Stomach (tissue), 4 donors: ENCODE measurements at regions not wholly inside any gene's neighbourhood (a gene's known extent, or its start where the extent isn't known, plus 50 kb on each side); places are given as distances from the start of the nearest gene placed in this dataset.

Source experiments
- CTCF ChIP-seq, 7 experiments: fragments of 450-650 bp in 4 of 7; fragments of 200-600 bp in 3 of 7; sonication (generic) in 3 of 7; IDR thresholded peaks; one replicate each; pipeline ENCODE4 v1.5.1; 2016 to 2019; ENCODE audit warnings: antibody characterized with exemption in 7 of 7, control low read depth in 2 of 7, mild to moderate bottlenecking in 1 of 7
- POLR2A ChIP-seq, 4 donors: fragments of 450-650 bp; IDR thresholded peaks; one replicate each; pipeline ENCODE4 v1.6.1; 2016; ENCODE audit warnings: antibody characterized with exemption in 4 of 4, control low read depth in 2 of 4, mild to moderate bottlenecking in 1 of 4, moderate library complexity in 1 of 4

GRCh38 chr9:90330231-90330630, 312.4 kb downstream of the DIRAS2 start:
- TF ChIP-seq POLR2A (IDR thresholded peaks at IDR 0.05), result no peak
- TF ChIP-seq CTCF (IDR thresholded peaks at IDR 0.05), result no peak
